GM12864 (cell line): ENCODE measurements at regions not wholly inside any gene's neighbourhood (a gene's known extent, or its start where the extent isn't known, plus 50 kb on each side); places are given as distances from the start of the nearest gene placed in this dataset.

Experiments used
- DNase-seq: peaks from one replicate; pipeline ENCODE4 v3.0.0-alpha.2; 2011; ENCODE audit warnings: low read depth
- H3K4me3 ChIP-seq: 2 replicates; pipeline ENCODE4 v1.5.1; 2011; ENCODE audit warnings: mild to moderate bottlenecking, low read depth, low read length, control low read depth
- TF ChIP-seq, protein P1 (sequence below): IDR thresholded peaks from 2 replicates; pipeline ENCODE4 v1.5.1; 2011; ENCODE audit warnings: low read depth, mild to moderate bottlenecking, moderate library complexity, low read length, control low read depth, inconsistent platforms; ENCODE audit errors: missing control alignments

- no peak for DNase-seq
- no peak overlapping the region for H3K4me3 ChIP-seq
- TF ChIP-seq, protein P1, sequence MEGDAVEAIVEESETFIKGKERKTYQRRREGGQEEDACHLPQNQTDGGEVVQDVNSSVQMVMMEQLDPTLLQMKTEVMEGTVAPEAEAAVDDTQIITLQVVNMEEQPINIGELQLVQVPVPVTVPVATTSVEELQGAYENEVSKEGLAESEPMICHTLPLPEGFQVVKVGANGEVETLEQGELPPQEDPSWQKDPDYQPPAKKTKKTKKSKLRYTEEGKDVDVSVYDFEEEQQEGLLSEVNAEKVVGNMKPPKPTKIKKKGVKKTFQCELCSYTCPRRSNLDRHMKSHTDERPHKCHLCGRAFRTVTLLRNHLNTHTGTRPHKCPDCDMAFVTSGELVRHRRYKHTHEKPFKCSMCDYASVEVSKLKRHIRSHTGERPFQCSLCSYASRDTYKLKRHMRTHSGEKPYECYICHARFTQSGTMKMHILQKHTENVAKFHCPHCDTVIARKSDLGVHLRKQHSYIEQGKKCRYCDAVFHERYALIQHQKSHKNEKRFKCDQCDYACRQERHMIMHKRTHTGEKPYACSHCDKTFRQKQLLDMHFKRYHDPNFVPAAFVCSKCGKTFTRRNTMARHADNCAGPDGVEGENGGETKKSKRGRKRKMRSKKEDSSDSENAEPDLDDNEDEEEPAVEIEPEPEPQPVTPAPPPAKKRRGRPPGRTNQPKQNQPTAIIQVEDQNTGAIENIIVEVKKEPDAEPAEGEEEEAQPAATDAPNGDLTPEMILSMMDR, result no peak
Measured at GRCh38 chrX:39883666-39884065, 214.1 kb downstream of the BCOR start.

- DNase-seq, result no peak
- TF ChIP-seq, protein P1, result no peak
- no peak overlapping the region for H3K4me3 ChIP-seq
Measured at GRCh38 chrX:39886282-39886681, 211.5 kb downstream of the BCOR start.

DNA sequence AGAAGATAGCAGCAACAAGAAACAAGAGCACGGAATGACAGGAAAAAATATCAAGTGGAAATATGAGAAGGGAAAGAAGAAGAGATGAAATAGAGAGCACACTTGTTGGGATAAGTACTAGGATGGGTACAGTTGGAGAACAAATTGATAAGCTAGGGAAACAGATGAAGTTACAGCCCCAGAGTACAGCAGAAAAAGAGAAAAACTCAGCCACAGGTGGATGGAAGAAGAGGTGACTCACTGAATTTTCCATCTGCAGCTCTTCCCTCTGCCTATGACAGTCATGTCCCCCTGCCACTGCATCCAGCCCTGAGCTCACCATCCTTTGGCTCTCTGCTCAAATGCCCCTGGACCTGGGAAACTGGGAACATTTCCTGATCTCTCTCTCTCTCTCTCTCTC is 209.0 kb downstream of the BCOR start:
- no peak overlapping the region for H3K4me3 ChIP-seq
- DNase-seq, result no peak
- TF ChIP-seq, protein P1, result no peak

DNA sequence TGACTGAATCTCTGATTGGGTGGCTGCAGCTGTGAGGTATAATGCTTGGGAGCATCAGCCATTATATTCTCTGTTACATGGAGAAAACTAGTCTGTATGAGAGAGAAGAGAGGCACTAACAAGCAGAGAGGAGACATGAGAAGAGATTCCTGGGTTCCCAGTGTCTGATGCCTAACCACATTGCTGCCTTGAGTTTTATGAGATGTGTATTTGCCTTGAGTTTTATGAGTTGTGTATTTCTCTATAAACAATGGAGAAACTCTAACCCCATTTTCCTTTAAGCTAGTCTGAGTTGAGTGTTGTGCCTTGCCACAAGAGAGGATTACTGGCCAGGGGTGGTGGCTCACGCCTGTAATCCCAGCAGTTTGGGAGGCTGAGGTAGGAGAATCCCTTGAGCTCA is 208.1 kb downstream of the BCOR start:
- DNase-seq, result no peak
- TF ChIP-seq, protein P1, result no peak
- no peak overlapping the region for H3K4me3 ChIP-seq

DNA sequence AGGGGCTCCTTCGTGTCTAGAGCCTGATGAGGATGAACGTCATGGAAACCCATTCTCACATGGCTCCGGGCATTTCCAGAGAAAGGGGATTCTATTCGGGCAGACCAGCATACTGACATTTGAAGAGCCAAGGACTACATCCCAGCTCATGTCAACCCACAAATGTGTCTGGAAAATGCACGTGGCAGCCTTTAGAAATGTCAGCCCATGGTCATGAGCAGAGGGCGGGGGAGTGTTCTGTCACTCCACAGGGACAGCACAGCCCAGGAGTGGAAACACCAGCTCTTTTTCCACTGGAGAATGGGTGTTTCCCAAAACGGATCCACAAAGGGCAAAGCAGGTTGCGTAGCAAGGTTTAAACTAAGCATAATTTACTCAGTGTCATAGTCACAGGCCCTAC is 207.0 kb downstream of the BCOR start:
- TF ChIP-seq, protein P1, result no peak
- no peak overlapping the region for H3K4me3 ChIP-seq
- DNase-seq, result no peak

DNA sequence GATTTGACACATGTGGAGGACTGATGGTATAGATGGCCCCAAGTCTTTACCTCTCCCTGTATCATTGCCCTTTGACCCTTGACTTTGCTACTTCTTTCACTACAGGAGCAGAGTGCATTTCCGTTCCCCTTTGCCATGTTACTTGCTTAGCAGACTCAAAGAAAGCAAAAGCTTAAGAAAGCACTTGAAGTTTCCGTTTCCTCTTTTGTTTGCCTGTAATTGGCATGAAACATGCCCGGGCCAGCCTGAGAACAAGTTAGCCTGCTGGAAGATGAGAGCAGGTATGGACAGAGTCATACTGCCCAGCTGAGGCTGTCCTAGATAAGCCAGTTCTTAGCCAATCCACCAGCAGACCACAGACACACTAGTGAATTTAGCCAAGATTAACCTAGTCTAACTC is 206.0 kb downstream of the BCOR start:
- TF ChIP-seq, protein P1, result no peak
- DNase-seq, result no peak
- H3K4me3 ChIP-seq, result no peak overlapping the region

- TF ChIP-seq, protein P1, result no peak
- H3K4me3 ChIP-seq, result no peak overlapping the region
- DNase-seq, result no peak
Measured at GRCh38 chrX:39893417-39894338, 204.1 kb downstream of the BCOR start.
